ENCODE measurements at regions not wholly inside any gene's neighbourhood (a gene's known extent, or its start where the extent isn't known, plus 50 kb on each side); places are given as distances from the start of the nearest gene placed in this dataset.
"Not testable (repeated sequence)": the region's sequence is repeated elsewhere in the genome, so short reads cannot be mapped to it uniquely, and the experiment has no call there.

- no peak for DNase-seq (ENCODE audit: low read depth)
These were observed 698.6 kb downstream of the BRINP3 start for GRCh38 chr1:189779034-189779433.

- DNase-seq (ENCODE audit: low read depth) = no peak
These were observed 695.4 kb downstream of the BRINP3 start for GRCh38 chr1:189782295-189782694.

- DNase-seq (ENCODE audit: low read depth) = no peak
These were observed 694.2 kb downstream of the BRINP3 start for GRCh38 chr1:189783456-189783855.

- no peak for DNase-seq (ENCODE audit: low read depth)
These were observed 690.9 kb downstream of the BRINP3 start for GRCh38 chr1:189786761-189787160.

- DNase-seq (ENCODE audit: low read depth) = no peak
These were observed 690.5 kb downstream of the BRINP3 start for GRCh38 chr1:189787201-189787600.

- DNase-seq (ENCODE audit: low read depth) = no peak
These were observed 687.3 kb downstream of the BRINP3 start for GRCh38 chr1:189790335-189790734.

GRCh38 chr1:189803364-189803763 lies 674.3 kb downstream of the BRINP3 start:
- DNase-seq (ENCODE audit: low read depth) = no peak

- no peak for DNase-seq (ENCODE audit: low read depth)
These were observed 673.3 kb downstream of the BRINP3 start for GRCh38 chr1:189804352-189804751.

- no peak for DNase-seq (ENCODE audit: low read depth)
These were observed 671.9 kb downstream of the BRINP3 start for GRCh38 chr1:189805735-189806134.

- DNase-seq (ENCODE audit: low read depth) = not testable (repeated sequence)
These were observed 667.0 kb downstream of the BRINP3 start for GRCh38 chr1:189810639-189811038.

- DNase-seq (ENCODE audit: low read depth) = no peak
These were observed 665.7 kb downstream of the BRINP3 start for GRCh38 chr1:189811960-189812359.

GRCh38 chr1:189816558-189816957 lies 661.1 kb downstream of the BRINP3 start:
- no peak for DNase-seq (ENCODE audit: low read depth)

- DNase-seq (ENCODE audit: low read depth) = no peak
These were observed 657.9 kb downstream of the BRINP3 start for GRCh38 chr1:189819751-189820150.

GRCh38 chr1:189821833-189822232 lies 655.8 kb downstream of the BRINP3 start:
- no peak for DNase-seq (ENCODE audit: low read depth)

- no peak for DNase-seq (ENCODE audit: low read depth)
These were observed 642.9 kb downstream of the BRINP3 start for GRCh38 chr1:189834813-189835212.

- no peak for DNase-seq (ENCODE audit: low read depth)
These were observed 630.1 kb downstream of the BRINP3 start for GRCh38 chr1:189847613-189848012.

- DNase-seq (ENCODE audit: low read depth) = no peak
These were observed 625.8 kb downstream of the BRINP3 start for GRCh38 chr1:189851806-189852367.

- DNase-seq (ENCODE audit: low read depth) = no peak
These were observed 618.2 kb downstream of the BRINP3 start for GRCh38 chr1:189859385-189859977.

- no peak for DNase-seq (ENCODE audit: low read depth)
These were observed 611.1 kb downstream of the BRINP3 start for GRCh38 chr1:189866606-189867005.

GRCh38 chr1:189868021-189868420 lies 609.6 kb downstream of the BRINP3 start:
- DNase-seq (ENCODE audit: low read depth) = no peak

GRCh38 chr1:189874715-189875435 lies 602.8 kb downstream of the BRINP3 start:
- no peak for DNase-seq (ENCODE audit: low read depth)

- no peak for DNase-seq (ENCODE audit: low read depth)
These were observed 597.5 kb downstream of the BRINP3 start for GRCh38 chr1:189880135-189880534.

GRCh38 chr1:189899686-189900425 lies 577.8 kb downstream of the BRINP3 start:
- DNase-seq (ENCODE audit: low read depth) = no peak
